ENCODE measurements at regions not wholly inside any gene's neighbourhood (a gene's known extent, or its start where the extent isn't known, plus 50 kb on each side); places are given as distances from the start of the nearest gene placed in this dataset.

GRCh38 chr1:4353090-4353856 is 301.1 kb upstream of the AJAP1 start:
- H3K27me3 ChIP-seq = peaks cover 0 to 3% (median 0%) of the 10 kb centered on the region in 9 donors
- no peaks in the 10 kb centered on the region for H3K4me1 ChIP-seq
- no peak for TF ChIP-seq POLR2A (IDR thresholded peaks at IDR 0.05)
- TF ChIP-seq, protein P1, sequence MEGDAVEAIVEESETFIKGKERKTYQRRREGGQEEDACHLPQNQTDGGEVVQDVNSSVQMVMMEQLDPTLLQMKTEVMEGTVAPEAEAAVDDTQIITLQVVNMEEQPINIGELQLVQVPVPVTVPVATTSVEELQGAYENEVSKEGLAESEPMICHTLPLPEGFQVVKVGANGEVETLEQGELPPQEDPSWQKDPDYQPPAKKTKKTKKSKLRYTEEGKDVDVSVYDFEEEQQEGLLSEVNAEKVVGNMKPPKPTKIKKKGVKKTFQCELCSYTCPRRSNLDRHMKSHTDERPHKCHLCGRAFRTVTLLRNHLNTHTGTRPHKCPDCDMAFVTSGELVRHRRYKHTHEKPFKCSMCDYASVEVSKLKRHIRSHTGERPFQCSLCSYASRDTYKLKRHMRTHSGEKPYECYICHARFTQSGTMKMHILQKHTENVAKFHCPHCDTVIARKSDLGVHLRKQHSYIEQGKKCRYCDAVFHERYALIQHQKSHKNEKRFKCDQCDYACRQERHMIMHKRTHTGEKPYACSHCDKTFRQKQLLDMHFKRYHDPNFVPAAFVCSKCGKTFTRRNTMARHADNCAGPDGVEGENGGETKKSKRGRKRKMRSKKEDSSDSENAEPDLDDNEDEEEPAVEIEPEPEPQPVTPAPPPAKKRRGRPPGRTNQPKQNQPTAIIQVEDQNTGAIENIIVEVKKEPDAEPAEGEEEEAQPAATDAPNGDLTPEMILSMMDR (IDR thresholded peaks at IDR 0.05) = no peak
- 78 to 84% (median 79%) methylated on average over 12 to 13 of the region's 13 CpGs for WGBS, 4 donors
- no peak for ATAC-seq
- no peak overlapping the region for H3K4me3 ChIP-seq
- H3K36me3 ChIP-seq = no peaks in the 10 kb centered on the region
- H3K9me3 ChIP-seq = no peaks in the 10 kb centered on the region
- intact Hi-C loops (cut with DNase I) = no loop called here
- no peak overlapping the region for H3K27ac ChIP-seq
- no peak for DNase-seq

- Histone ChIP-seq H3K4me3 (no peak overlapping the region), H3K4me1 (no peaks in the 10 kb centered on the region), H3K9me3 (no peaks in the 10 kb centered on the region), H3K27me3 (peaks cover 0 to 3% (median 0%) of the 10 kb centered on the region in 9 donors), H3K36me3 (no peaks in the 10 kb centered on the region), H3K27ac (no peak overlapping the region)
- ATAC-seq (no peak), DNase-seq (no peak)
- intact Hi-C loops (cut with DNase I) = no loop called here
- TF ChIP-seq POLR2A (IDR thresholded peaks at IDR 0.05) = no peak
- TF ChIP-seq, protein P1 (IDR thresholded peaks at IDR 0.05) = no peak
- 62 to 64% (median 63%) methylated on average over 4 to 6 of the region's 6 CpGs for WGBS, 4 donors
These were observed 298.6 kb upstream of the AJAP1 start for GRCh38 chr1:4355839-4356238.

GRCh38 chr1:4362314-4363044 is 291.9 kb upstream of the AJAP1 start:
- no peaks in the 10 kb centered on the region for H3K4me1 ChIP-seq
- ATAC-seq (no peak), DNase-seq (no peak)
- H3K4me3 ChIP-seq = no peak overlapping the region
- H3K27me3 ChIP-seq = peaks cover 0 to 3% (median 0%) of the 10 kb centered on the region in 9 donors
- no peak for TF ChIP-seq POLR2A (IDR thresholded peaks at IDR 0.05)
- TF ChIP-seq, protein P1 (IDR thresholded peaks at IDR 0.05) = no peak
- no peaks in the 10 kb centered on the region for H3K36me3 ChIP-seq
- peaks cover 0 to 10% (median 0%) of the 10 kb centered on the region in 12 donors for H3K9me3 ChIP-seq
- intact Hi-C loops (cut with DNase I) = no loop called here
- H3K27ac ChIP-seq = no peak overlapping the region
- WGBS, 4 donors = 78 to 83% (median 82%) methylated on average over 22 of the region's 22 CpGs

DNA sequence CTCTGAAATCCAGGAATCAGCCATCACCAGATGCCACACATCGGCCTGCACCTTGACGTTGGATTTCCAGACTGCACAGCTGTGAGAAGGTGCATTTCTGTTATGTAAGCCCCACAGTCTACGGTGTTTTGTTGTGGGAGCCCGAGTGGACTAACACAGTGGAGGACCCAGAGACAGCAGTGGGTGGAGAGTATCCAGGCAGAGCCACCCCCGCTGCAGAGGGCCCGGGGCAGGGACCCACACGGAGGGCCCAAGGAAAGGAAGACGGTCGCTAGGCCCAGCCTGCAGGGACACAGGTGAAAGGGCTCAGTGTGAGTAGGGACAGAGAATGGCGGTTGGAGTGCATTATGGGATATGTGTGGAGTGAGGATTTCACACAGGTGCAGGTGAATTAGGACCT is 288.3 kb upstream of the AJAP1 start:
- Histone ChIP-seq H3K36me3 (no peaks in the 10 kb centered on the region), H3K4me1 (no peaks in the 10 kb centered on the region), H3K27ac (no peak overlapping the region), H3K27me3 (peaks cover 0 to 1% (median 0%) of the 10 kb centered on the region in 9 donors), H3K4me3 (no peak overlapping the region), H3K9me3 (peaks cover 0 to 10% (median 0%) of the 10 kb centered on the region in 12 donors)
- DNase-seq (no peak), ATAC-seq (no peak)
- TF ChIP-seq POLR2A (IDR thresholded peaks at IDR 0.05) = no peak
- TF ChIP-seq, protein P1 (IDR thresholded peaks at IDR 0.05) = no peak
- intact Hi-C loops (cut with DNase I) = no loop called here
- WGBS, 4 donors = 85 to 92% (median 89%) methylated on average over 10 of the region's 10 CpGs
